Activated CD8-positive, alpha-beta memory T cell treated with anti-CD3 and anti-CD28 coated beads, Interleukin-2, amount 50 U/mL, for 24 hours (primary cell): ENCODE measurements at regions not wholly inside any gene's neighbourhood (a gene's known extent, or its start where the extent isn't known, plus 50 kb on each side); places are given as distances from the start of the nearest gene placed in this dataset.
"Not testable (repeated sequence)": the region's sequence is repeated elsewhere in the genome, so short reads cannot be mapped to it uniquely, and the experiment has no call there.

Experiments
- DNase-seq: peaks from one replicate; pipeline ENCODE4 v3.0.0-alpha.2; 2020; ENCODE audit errors: extremely low read depth

GRCh38 chr2:16088035-16088801, 147.9 kb downstream of the MYCN start:
- no peak for DNase-seq

DNA sequence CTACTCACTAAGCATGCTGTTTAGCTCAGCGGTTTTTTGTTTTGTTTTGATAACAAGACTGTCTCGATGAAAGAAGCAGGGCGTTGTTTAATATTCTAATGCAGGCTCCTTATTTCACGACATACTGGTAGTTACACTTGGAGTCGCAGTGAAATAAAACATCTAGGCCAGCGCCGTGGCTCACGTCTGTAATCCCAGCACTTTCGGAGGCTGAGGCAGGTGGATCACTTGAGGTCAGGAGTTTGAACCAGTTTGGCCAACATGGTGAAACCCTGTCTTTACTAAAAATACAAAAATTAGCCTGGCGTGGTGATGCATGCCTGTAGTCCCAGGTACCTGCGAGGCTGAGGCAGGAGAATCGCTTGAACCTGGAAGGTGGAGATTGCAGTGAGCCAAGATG, 145.8 kb downstream of the MYCN start:
- not testable (repeated sequence) for DNase-seq

DNA sequence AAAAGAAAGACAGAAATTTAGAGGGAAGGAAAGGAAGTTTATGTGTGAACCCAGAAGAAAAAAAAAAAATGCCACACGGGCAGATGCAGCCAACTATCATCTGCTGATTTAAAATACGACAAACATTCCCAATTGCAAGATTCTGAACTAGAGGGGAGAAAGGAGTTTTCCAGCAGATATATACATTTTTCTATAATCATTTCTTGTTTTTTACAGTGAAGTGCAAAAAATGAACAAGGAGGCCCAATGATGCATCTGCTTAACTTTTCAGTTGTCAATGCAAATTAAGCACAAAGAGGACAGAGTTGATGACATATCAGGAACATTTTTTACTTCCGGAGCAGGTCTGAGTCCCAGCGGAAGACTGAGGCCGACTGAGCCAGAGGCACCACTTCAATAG, 144.7 kb downstream of the MYCN start:
- no peak for DNase-seq

DNA sequence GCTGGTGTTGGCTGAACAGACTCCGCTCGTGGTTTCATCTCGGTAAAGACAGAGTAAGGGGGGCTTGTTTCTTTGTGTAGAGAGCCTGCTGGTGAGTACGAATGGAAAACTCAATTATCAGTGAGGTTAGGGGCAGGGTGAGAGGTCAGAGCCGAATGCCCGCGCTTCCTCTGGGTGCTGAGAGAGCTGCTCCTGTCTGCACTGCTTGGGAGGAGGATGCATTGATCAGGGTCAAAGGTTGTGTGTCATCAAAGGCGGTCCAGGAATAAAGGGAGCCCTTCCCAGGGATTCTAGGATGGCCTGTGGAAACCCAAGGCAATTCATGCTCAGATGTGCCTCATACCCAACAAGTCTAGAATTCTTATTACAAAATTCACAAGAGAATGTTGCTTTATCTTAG, 143.9 kb downstream of the MYCN start:
- no peak for DNase-seq

- DNase-seq: no peak
These were observed 141.9 kb downstream of the MYCN start for GRCh38 chr2:16082276-16082675.

DNA sequence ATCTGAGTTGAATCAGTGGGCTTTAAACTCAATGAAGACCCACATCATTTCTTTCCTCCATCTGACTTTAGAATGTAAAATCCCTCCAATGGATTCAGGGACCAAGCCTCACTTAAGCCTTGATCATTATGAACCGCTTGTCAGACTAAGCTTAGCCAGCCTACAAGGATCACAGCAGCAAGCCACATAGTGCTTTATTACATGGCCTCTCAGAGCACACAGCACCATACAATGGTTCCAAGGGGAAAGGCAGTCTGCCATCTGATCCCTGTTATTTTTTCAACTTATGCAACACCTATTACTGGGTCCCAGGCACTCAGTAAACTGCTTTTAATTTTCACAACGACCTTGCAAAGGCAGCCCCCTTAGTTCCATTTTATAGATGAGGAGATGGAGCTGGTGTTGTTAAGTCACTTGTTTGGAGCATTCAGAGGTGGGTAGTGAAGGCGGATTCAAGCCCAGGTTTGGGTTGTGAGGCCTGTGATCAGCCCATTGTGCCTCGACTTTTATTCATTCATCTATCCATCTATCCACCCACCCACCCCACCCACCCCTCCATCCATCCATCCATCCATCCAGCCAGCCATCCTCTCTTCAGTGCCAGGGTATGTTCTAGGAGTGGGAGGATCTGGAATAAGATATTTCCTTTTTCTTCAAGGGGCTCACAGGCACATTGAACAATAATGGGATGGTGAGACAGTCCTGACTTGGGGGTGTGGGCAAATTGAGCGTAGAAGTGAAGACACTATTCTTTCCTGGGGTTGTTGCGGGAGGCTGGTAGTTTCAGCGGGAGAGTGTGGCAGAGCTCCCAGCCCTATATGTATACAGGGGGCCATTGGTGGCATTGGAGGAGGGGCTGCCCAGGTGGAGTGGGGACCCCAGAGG, 141.2 kb downstream of the MYCN start:
- DNase-seq: no peak

- DNase-seq: no peak
These were observed 140.2 kb downstream of the MYCN start for GRCh38 chr2:16080516-16080915.

GRCh38 chr2:16080071-16080470, 139.7 kb downstream of the MYCN start:
- no peak for DNase-seq

DNA sequence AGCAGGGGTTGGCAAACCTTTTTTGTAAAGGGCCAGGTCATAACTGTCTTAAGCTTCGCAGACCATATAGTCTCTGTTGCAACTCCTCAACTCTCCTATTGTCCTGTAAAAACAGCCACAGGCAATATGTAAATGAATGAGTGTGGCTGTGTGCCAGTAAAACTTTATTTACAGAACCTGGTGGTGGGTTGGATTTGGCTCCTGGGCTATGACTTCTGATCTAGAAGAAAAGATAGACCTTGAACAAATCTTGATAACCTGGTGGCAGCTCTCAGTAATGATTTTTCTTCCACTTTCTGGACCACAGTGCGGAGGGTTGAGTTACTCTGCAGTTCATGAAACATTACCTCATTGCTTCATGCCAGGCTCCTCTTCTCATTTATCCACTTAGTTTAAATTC, 139.3 kb downstream of the MYCN start:
- no peak for DNase-seq

- no peak for DNase-seq
These were observed 137.3 kb downstream of the MYCN start for GRCh38 chr2:16077601-16078000.

GRCh38 chr2:16076911-16077310, 136.6 kb downstream of the MYCN start:
- no peak for DNase-seq

DNA sequence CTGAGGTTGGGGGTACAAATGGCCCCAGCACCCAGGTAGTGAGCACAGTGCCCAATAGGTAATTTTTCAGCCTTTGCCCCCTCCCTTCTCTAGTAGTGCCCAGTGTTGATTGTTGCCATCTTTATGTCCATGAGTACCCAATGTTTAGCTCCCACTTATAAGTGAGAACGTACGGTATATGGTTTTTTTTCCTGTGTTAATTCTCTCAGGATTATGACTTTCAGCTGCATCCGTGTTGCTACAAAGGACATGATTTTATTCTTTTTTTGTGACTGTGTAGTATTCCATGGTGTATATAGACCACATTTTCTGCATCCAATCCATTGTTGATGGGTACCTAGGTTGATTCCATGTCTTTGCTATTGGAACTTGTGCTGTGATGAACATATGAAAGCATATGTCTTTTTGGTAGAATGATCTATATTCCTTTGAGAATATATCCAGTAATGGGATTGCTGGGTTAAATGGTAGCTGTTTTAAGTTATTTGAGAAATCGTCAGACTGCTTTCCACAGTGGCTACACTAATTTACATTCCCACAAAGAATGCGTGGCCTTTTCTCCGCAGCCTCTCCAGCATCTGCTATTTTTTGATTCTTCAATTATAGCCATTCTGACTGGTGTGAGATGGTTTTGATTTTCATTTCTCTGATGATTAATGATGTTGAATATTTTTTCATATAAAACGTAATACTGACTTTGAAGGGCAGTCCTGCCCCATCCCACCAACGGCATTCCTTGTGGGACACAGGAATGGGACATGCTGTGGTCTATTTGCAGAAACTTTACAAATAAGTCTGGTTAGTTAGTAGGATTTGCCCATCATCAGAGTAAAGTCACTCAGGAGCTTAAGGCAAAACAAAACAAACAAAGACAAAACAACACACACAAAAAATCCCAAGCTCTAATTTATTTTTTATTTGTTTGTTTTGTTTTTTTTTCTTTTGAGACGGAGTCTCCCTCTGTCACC, 135.0 kb downstream of the MYCN start:
- DNase-seq: no peak

- no peak for DNase-seq
These were observed 133.6 kb downstream of the MYCN start for GRCh38 chr2:16073921-16074425.

DNA sequence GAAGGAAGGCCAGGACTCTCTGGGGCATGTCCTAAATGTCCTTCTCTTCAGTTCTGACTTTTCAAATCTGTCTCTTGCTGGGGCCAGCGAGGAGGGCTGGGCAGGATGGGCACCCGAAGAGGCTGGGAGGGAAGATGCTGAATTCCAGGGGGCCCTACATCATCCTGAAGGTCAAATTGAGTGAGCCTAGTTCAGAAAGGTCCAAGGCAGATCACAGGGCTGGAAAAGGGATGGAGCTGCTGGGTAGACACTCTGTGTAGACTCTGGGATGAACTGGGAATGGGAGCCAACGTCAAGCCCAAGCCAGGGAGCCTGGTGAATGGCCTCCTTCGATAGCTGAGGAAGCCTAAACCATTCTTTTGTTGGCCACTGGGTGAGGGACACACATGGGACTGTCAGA, 133.1 kb downstream of the MYCN start:
- DNase-seq: no peak

DNA sequence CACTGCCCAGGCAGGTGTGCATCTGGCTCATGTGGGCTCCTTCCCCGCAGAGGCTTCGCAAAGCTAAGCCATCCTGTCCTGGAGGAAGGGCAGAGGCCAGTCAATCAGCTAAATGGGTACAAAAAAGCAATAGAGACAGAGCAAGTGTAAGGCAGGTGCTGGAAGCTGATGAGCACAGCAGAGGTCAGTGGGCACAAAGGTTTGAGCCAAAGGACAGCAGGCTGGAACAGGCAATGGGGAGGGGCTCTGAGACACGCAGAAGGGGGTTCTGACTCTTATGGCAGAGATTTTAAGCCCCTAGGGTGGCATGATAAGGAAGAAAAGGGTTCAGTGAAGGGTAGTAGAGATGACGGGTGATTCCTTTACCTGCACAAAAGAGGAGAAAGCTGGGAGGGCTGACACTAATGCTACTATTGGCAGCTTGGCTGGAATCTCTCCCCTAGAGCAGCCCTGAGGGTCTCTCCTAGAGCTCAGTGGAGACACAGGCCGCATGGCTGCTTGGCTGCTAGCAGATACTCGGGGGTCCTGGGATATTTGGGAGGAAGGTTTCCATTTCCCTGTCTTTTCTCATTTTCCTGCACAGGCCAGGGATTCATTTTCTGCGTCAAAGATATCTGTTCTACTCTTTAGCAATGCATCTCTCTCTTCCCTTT, 132.4 kb downstream of the MYCN start:
- DNase-seq: no peak

DNA sequence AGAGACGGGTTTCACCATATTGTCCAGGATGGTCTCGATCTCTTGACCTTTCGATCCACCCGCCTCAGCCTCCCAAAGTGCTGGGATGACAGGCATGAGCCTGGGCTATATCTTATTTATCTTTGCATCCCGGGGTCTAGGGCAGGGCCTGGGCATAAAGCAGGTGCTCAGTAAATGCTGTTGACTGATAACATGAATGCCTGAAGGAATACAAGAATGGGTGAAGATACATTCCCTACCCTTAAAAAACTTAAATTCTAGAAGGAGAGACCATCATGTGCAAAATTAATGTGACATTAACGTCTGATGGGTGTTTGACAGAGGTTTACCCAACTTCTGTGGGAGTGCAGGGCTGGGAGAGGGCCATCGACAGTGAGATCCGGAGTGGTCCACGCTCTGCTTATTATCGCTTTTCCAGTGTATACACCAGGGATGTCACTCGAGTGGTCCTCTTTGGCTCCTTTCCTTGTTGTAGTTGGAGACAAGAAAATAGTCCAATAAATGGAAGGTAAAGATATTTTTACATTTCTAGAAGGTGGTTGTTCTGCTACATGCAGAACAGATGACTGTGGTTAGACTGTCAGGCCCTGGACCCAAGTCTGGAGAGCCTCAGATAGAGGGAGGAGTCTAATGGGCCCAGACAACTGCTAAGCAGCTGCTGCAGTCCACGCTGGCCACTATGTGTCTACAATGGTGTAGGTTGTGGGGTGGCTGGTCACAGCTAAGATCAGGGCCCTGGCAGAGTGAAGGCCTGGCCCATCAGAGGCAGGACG, 131.7 kb downstream of the MYCN start:
- no peak for DNase-seq

DNA sequence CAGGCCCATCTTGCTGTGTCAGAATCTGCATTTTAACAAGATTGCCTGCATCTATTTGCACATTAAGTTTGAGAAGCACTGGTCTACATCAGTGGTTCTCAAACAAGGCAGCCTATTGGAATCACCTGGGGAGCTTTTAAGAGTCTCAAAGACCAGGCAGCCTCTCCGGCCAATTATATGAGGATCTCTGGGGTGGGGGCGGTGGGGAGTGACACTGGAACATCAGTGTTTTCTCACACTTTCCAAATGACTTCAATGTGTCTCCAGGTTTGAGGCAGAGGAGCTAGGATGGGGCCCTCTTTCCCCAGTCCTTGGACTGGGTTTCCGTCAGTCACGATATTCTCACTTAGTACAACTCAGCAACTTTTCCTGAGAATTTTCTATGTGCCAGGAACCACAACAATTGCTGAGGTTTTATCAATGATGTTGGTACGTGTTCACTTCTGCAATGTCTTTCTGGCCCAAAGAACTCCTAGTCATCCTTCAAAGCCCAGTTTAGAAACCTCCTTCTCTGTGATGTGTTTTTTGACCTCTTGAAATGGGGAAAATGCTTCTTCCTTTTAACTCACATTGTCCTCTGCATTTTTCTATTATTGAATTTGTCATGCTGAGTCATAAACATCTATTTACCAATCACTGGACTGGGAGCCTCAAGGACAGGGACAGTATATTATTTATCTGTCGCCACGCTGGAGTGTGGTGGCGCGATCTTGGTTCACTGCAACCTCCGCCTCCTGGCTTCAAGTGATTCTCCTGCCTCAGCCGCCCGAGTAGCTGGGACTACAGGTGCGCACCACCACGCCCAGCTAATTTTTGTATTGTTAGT, 130.9 kb downstream of the MYCN start:
- DNase-seq: no peak

- DNase-seq: no peak
These were observed 130.3 kb downstream of the MYCN start for GRCh38 chr2:16070648-16070971.

DNA sequence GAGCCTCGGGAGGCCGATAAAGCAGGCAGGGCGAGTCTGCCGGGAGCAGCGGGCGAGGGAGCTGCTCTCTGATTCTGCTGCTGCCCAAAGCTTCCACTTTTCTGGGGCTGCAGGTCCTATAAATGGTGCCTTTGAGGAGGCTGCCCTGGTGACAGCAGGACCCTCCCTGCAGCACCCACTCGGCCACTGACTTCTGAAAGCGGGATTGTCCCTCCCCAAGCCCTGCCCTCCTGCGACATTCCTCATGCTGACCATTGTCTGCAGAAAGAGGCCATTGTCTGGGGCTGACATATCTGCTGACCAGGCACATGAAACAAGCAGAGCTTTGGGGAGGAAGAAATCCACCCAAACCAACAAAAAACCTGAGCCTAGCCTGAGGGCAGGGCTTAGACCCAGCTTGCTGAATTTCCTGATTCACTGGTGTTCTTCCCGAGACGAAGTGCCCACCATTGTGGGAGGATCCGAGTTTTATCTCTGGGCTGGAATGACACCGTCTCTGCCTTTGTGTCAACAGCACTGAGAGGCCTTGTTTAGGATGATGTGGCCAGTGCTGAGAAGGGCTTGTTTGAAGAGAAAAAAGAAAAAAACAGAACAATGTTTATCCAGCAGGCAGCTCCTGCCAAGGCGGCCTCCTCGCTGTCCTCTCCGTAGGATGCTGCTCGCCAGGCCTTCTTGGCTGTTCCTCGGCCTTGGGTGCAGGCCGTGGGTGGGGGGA, 129.7 kb downstream of the MYCN start:
- DNase-seq: no peak
